ENCODE measurements at regions not wholly inside any gene's neighbourhood (a gene's known extent, or its start where the extent isn't known, plus 50 kb on each side); places are given as distances from the start of the nearest gene placed in this dataset.

DNA sequence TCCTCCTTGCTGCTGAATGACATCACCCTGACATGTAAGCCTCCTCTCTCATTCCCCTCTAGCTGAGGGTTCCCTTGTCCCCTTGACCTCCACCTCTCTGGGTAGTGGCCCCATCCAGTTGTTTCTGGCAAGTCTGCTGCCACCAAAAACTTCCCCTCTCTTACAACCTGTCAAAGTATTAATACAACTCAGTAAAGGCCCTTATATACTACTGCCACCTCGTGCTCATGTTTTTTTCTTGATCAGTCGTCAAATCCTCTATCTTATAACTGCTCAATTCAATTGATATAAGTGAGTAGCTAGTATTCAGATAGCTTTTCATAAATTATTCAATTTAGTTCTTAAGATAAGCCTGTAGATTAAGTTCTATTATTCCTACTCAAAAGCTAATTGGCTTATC is 249.6 kb downstream of the MBNL1 start:
- no peak for DNase-seq (ENCODE audit: low read depth, low spot score)
- Histone ChIP-seq H3K27ac (ENCODE audit: insufficient read depth, low read depth, low read length) (no peak overlapping the region), H3K9ac (replicated peaks; ENCODE audit: extremely low read depth, insufficient read depth, low read length) (no peak overlapping the region), H4K20me1 (replicated peaks; ENCODE audit: control insufficient read depth, extremely low read depth, insufficient read depth, low read length) (no peaks in the 10 kb centered on the region), H3K9me1 (replicated peaks; ENCODE audit: control insufficient read depth, extremely low read depth, insufficient read depth, low read length) (no peaks in the 10 kb centered on the region), H3K9me3 (replicated peaks; ENCODE audit: control insufficient read depth, insufficient read depth, low read length) (no peaks in the 10 kb centered on the region), H3K27me3 (ENCODE audit: control insufficient read depth in 2 of 2, insufficient read depth in 2 of 2, low read length in 2 of 2) (no peaks in the 10 kb centered on the region), H3K79me2 (ENCODE audit: control insufficient read depth, insufficient read depth, low read length) (no peaks in the 10 kb centered on the region), H3K36me3 (ENCODE audit: control insufficient read depth in 2 of 2, extremely low read depth in 1 of 2, insufficient read depth in 2 of 2, low read length in 2 of 2) (no peaks in the 10 kb centered on the region), H3K4me1 (ENCODE audit: control insufficient read depth, extremely low read depth, insufficient read depth, low read length) (no peaks in the 10 kb centered on the region), H3K4me2 (ENCODE audit: insufficient read depth, low read length) (no peak overlapping the region), H3K4me3 (replicated peaks in 1 of 3; ENCODE audit: insufficient read depth in 1 of 3, low read depth in 1 of 3, low read length in 3 of 3) (no peak overlapping the region), H2AFZ (ENCODE audit: low read depth, low read length) (no peak overlapping the region)
- POLR2A ChIA-PET: no interaction called here
- intact Hi-C loops (cut with micrococcal nuclease) (no loop called here), dilution Hi-C loops (cut with MboI; ENCODE audit: extremely low pct_ligation_motif_present, low sequenced_read_pairs) (no loop called here)
- FAIRE-seq: no peak
- CTCF ChIA-PET: interaction anchor here (1.2 to 1.4 kb wide), 2 partner anchors 9 to 46 kb away, joined by 4 read pairs; no protein-coding TSS in a partner anchor
- TF ChIP-seq FOS (IDR thresholded peaks at IDR 0.05; ENCODE audit: borderline replicate concordance, insufficient read depth, low read length): no peak
- no peak for TF ChIP-seq GATA2 (IDR thresholded peaks at IDR 0.05; ENCODE audit: insufficient read depth, insufficient read length, low read depth, low read length)
- TF ChIP-seq MAX (IDR thresholded peaks at IDR 0.05; ENCODE audit: insufficient read depth, insufficient read length): no peak
- TF ChIP-seq EZH2 (IDR thresholded peaks at IDR 0.05; ENCODE audit: borderline replicate concordance, low read depth, low read length, severe bottlenecking): no peak
- no peak for TF ChIP-seq CTCF (IDR thresholded peaks at IDR 0.05; ENCODE audit: extremely low read depth in 1 of 2, insufficient read depth in 1 of 2, low read depth in 1 of 2, low read length in 2 of 2)
- no peak for TF ChIP-seq MYC (IDR thresholded peaks at IDR 0.05; ENCODE audit: low read depth, low read length)
- no peak for TF ChIP-seq JUN (IDR thresholded peaks at IDR 0.05; ENCODE audit: borderline replicate concordance, insufficient read depth, insufficient read length, low read depth)
- TF ChIP-seq POLR2A (IDR thresholded peaks at IDR 0.05; ENCODE audit: low read depth, low read length): no peak
- BruUV-seq (replicated peaks): no TSS peak

Measured in endothelial cell of umbilical vein (primary cell).